Adrenal gland (tissue), 9 donors: ENCODE measurements at regions not wholly inside any gene's neighbourhood (a gene's known extent, or its start where the extent isn't known, plus 50 kb on each side); places are given as distances from the start of the nearest gene placed in this dataset.

ENCODE experiments used
- DNase-seq, 7 donors: peaks; one replicate each; pipeline ENCODE4 v3.0.0-alpha.2; 2019 to 2020
- H3K27ac ChIP-seq, 5 donors: fragments of 200-600 bp; sonication (generic) in 4 of 5; 1 replicate in 3 of 5; 2 replicates in 2 of 5; pipeline versions ENCODE4 v1.5.1 to v1.8.0; 2016 to 2020; ENCODE audit warnings: mild to moderate bottlenecking in 1 of 5
- H3K27me3 ChIP-seq: fragments of 200-600 bp; 2 replicates; pipeline ENCODE4 v1.8.0; 2021
- H3K36me3 ChIP-seq, 2 donors: fragments of 200-600 bp; replicated peaks in 1 of 2; 1 replicate in 1 of 2; 2 replicates in 1 of 2; pipeline versions ENCODE4 v1.5.1 to v1.8.0; 2018 to 2022
- H3K4me1 ChIP-seq, 2 donors: fragments of 200-600 bp; replicated peaks in 1 of 2; 1 replicate in 1 of 2; 2 replicates in 1 of 2; pipeline versions ENCODE4 v1.5.1 to v1.8.0; 2018 to 2021
- H3K4me3 ChIP-seq, 4 donors: fragments of 200-600 bp; sonication (generic) in 3 of 4; one replicate each; pipeline ENCODE4 v1.5.1; 2016 to 2018
- H3K9me3 ChIP-seq, 3 donors: fragments of 200-600 bp; sonication (generic) in 1 of 3; replicated peaks in 1 of 3; 1 replicate in 2 of 3; 2 replicates in 1 of 3; pipeline versions ENCODE4 v1.5.1 to v1.8.0; 2016 to 2021
- CTCF ChIP-seq, 6 experiments: fragments of 450-650 bp in 4 of 6; fragments of 200-600 bp in 2 of 6; sonication (generic) in 1 of 6; IDR thresholded peaks; 1 replicate in 5 of 6; 2 replicates in 1 of 6; pipeline versions ENCODE4 v1.5.1 to v1.8.0; 2016 to 2021; ENCODE audit warnings: antibody characterized with exemption in 6 of 6, mild to moderate bottlenecking in 2 of 6, moderate library complexity in 1 of 6
- POLR2A ChIP-seq, 2 donors: fragments of 450-650 bp; IDR thresholded peaks; one replicate each; pipeline ENCODE4 v1.6.1; 2017; ENCODE audit warnings: antibody characterized with exemption in 2 of 2, mild to moderate bottlenecking in 2 of 2, moderate library complexity in 1 of 2
- WGBS, 4 donors: extraction: QIAGEN DNeasy Blood & Tissue Kit in 2 of 4; methylation state at CpG; one replicate each; pipeline versions ENCODE4 v1.1.5 to v1.1.7; 2013 to 2017; 5-methylcytosine and 5-hydroxymethylcytosine counted together
- intact Hi-C, 2 donors: fragments of 100-400 bp; cut with DNase I; formaldehyde crosslinking; loops; one replicate each; pipeline versions ENCODE4 v1.14.1 to v1.15.0; 2022 to 2023
- donor health status: healthy with polysubstance abuse.
- donor health status: Bipolar disorder and iron deficiency.
- donor health status: DM: yes; HTN: yes; CAD: no.
- donor health status: DM: no; HTN: no; CAD: no.
- donor health status: DM: no; HTN: no; CAD: no.

GRCh38 chr17:74098136-74099024 lies 105.1 kb upstream of the RPL38 start:
- 84 to 91% (median 85%) methylated on average over 14 to 15 of the region's 15 CpGs for WGBS, 4 donors

GRCh38 chr17:74099442-74100340 lies 103.8 kb upstream of the RPL38 start:
- TF ChIP-seq CTCF (IDR thresholded peaks at IDR 0.05) (no peak), POLR2A (IDR thresholded peaks at IDR 0.05) (no peak)
- intact Hi-C loops: no loop called here
- WGBS, 4 donors: 65 to 76% (median 70%) methylated on average over 10 to 16 of the region's 16 CpGs
- Histone ChIP-seq H3K9me3 (no peaks in the 10 kb centered on the region), H3K4me1 (no peaks in the 10 kb centered on the region), H3K27me3 (no peaks in the 10 kb centered on the region), H3K36me3 (no peaks in the 10 kb centered on the region), H3K4me3 (no peak overlapping the region), H3K27ac (no peak overlapping the region)
- DNase-seq: no peak

More at GRCh38 chr17:74098136-74099024, 105.1 kb upstream of the RPL38 start:
- H3K27me3 ChIP-seq: no peaks in the 10 kb centered on the region
- H3K9me3 ChIP-seq: no peaks in the 10 kb centered on the region
- no peak overlapping the region for H3K4me3 ChIP-seq
- intact Hi-C loops: no loop called here
- H3K4me1 ChIP-seq: no peaks in the 10 kb centered on the region
- no peak for DNase-seq
- no peak for TF ChIP-seq CTCF (IDR thresholded peaks at IDR 0.05)
- TF ChIP-seq POLR2A (IDR thresholded peaks at IDR 0.05): no peak
- H3K27ac ChIP-seq: no peak overlapping the region
- no peaks in the 10 kb centered on the region for H3K36me3 ChIP-seq

DNA sequence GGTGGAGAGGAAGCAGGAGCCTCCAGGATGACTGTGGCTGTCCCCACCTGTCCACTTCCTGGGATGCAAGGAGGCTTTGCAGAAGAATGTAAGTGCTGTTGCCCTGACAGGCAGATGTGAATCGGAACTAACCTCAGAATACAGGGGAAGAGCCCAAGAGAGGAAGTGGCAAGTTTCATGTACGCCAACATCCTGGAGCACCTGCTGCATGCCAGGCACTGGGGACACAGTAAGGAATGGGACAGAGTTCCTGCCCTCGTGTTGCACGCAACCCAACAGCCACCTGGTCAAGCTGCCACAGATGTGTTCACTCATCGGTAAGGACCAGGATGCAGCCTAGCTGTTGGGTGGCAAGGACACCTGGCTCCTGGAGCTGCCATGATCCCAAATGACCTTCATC lies 98.6 kb upstream of the RPL38 start:
- Histone ChIP-seq H3K9me3 (no peaks in the 10 kb centered on the region), H3K4me1 (no peaks in the 10 kb centered on the region), H3K27ac (no peak overlapping the region), H3K27me3 (no peaks in the 10 kb centered on the region), H3K4me3 (no peak overlapping the region), H3K36me3 (no peaks in the 10 kb centered on the region)
- TF ChIP-seq POLR2A (IDR thresholded peaks at IDR 0.05) (no peak), CTCF (IDR thresholded peaks at IDR 0.05) (no peak)
- WGBS, 4 donors: 79 to 91% (median 85%) methylated on average over 4 to 5 of the region's 5 CpGs
- DNase-seq: no peak
- intact Hi-C loops: no loop called here

DNA sequence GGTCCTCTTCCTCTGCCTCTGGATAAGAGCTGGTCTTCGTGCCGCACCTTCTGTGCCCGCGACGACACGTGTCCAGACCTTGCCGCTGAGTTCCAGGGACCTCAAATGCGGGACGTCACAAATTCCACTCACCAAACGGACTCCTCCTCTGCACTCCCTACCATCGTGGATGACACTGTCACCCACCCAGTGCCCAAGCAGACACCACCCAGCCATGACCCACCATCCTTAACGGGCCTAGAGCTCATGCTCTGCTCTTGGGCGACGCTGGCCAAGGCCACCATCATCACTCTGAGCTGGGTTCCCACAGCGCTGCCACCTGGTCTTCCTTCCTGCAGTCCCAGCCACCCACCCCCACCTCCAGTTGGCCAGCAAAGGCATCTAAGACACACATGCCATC lies 96.4 kb upstream of the RPL38 start:
- WGBS, 4 donors: 79 to 91% (median 90%) methylated on average over 15 of the region's 15 CpGs
- Histone ChIP-seq H3K36me3 (no peaks in the 10 kb centered on the region), H3K4me1 (no peaks in the 10 kb centered on the region), H3K9me3 (no peaks in the 10 kb centered on the region), H3K27ac (no peak overlapping the region), H3K4me3 (no peak overlapping the region), H3K27me3 (no peaks in the 10 kb centered on the region)
- no peak for DNase-seq
- TF ChIP-seq CTCF (IDR thresholded peaks at IDR 0.05) (no peak), POLR2A (IDR thresholded peaks at IDR 0.05) (no peak)
- intact Hi-C loops: no loop called here
